ENCODE measurements at regions not wholly inside any gene's neighbourhood (a gene's known extent, or its start where the extent isn't known, plus 50 kb on each side); places are given as distances from the start of the nearest gene placed in this dataset.
A peak's percentile ranks its signal among the peaks of the same experiment; 100 is the strongest.

GRCh38 chr6:89028774-89029173 lies 51.8 kb upstream of the PNRC1 start:
- DNase-seq, result no peak

- DNase-seq, result no peak
Observed at GRCh38 chr6:89027756-89028155, 52.8 kb upstream of the PNRC1 start.

GRCh38 chr6:89026151-89026550 lies 54.4 kb upstream of the PNRC1 start:
- no peak for DNase-seq

GRCh38 chr6:89025633-89026032 lies 54.9 kb upstream of the PNRC1 start:
- DNase-seq, result no peak

GRCh38 chr6:89024456-89024855 lies 56.1 kb upstream of the PNRC1 start:
- DNase-seq, result no peak

GRCh38 chr6:89023591-89024441 lies 56.7 kb upstream of the PNRC1 start:
- peak; percentile 11 for DNase-seq

- DNase-seq, result peak; percentile 81
Observed at GRCh38 chr6:89022798-89023197, 57.8 kb upstream of the PNRC1 start.

- no peak for DNase-seq
Observed at GRCh38 chr6:89021629-89022028, 58.2 kb upstream of the RNGTT start.

GRCh38 chr6:89015971-89016370 lies 52.6 kb upstream of the RNGTT start:
- no peak for DNase-seq

GRCh38 chr6:89013438-89013837 lies 50.0 kb upstream of the RNGTT start:
- no peak for DNase-seq

Measured in fibroblast of skin of right quadriceps (primary cell).